COLO668 (cell line): ENCODE measurements at regions not wholly inside any gene's neighbourhood (a gene's known extent, or its start where the extent isn't known, plus 50 kb on each side); places are given as distances from the start of the nearest gene placed in this dataset.

Source experiments
- DNase-seq: peaks from one replicate; lab custom pipeline; 2025; ENCODE audit not compliant: unreplicated experiment; lab: John Stamatoyannopoulos, UW

- DNase-seq: no peak
Observed at GRCh38 chr10:16352146-16352545, 84.7 kb upstream of the PTER start.

GRCh38 chr10:16360001-16360400, 76.8 kb upstream of the PTER start:
- DNase-seq: no peak

- DNase-seq: no peak
Observed at GRCh38 chr10:16360425-16360824, 76.4 kb upstream of the PTER start.

GRCh38 chr10:16361086-16361485, 75.7 kb upstream of the PTER start:
- no peak for DNase-seq

GRCh38 chr10:16363741-16364140, 73.1 kb upstream of the PTER start:
- DNase-seq: no peak

GRCh38 chr10:16367621-16368292, 69.1 kb upstream of the PTER start:
- no peak for DNase-seq

- DNase-seq: no peak
Observed at GRCh38 chr10:16381083-16381482, 55.7 kb upstream of the PTER start.

GRCh38 chr10:16384021-16384420, 52.8 kb upstream of the PTER start:
- DNase-seq: no peak

- DNase-seq: peak; percentile 15
Observed at GRCh38 chr10:16386855-16387254, 50.0 kb upstream of the PTER start.
